HG02798 (cell line): ENCODE measurements at regions not wholly inside any gene's neighbourhood (a gene's known extent, or its start where the extent isn't known, plus 50 kb on each side); places are given as distances from the start of the nearest gene placed in this dataset.

ENCODE experiments used
- ATAC-seq: cut with Tn5 transposase; IDR thresholded peaks from one replicate; pipeline ENCODE4 v1.9.1; 2021; ENCODE audit warnings: mild to moderate bottlenecking; ENCODE audit not compliant: unreplicated experiment, poor library complexity

- ATAC-seq = no peak
Observed at GRCh38 chr6:23087471-23087870, 518.1 kb downstream of the HDGFL1 start.

GRCh38 chr6:23088761-23089160, 519.4 kb downstream of the HDGFL1 start:
- no peak for ATAC-seq

DNA sequence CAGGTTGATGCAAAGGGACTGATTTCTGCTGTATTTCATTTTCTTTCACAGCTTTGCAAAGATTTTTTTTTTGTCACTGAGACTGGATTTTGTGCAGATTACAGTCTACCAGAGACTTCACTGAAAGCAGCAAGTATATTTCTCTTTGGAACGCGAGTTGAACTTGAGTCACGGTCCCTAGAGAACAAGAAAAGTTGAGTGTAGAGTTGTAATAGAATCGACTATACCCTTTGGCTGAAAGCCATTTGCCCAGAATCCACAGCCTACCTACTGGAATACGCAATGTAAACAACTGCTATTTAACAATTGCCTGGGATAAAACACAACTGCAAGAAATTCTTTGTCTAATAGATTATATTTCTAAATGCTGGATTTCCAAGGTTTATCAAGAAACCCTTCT, 520.6 kb downstream of the HDGFL1 start:
- ATAC-seq = no peak

- ATAC-seq = no peak
Observed at GRCh38 chr6:23091795-23092194, 522.4 kb downstream of the HDGFL1 start.

DNA sequence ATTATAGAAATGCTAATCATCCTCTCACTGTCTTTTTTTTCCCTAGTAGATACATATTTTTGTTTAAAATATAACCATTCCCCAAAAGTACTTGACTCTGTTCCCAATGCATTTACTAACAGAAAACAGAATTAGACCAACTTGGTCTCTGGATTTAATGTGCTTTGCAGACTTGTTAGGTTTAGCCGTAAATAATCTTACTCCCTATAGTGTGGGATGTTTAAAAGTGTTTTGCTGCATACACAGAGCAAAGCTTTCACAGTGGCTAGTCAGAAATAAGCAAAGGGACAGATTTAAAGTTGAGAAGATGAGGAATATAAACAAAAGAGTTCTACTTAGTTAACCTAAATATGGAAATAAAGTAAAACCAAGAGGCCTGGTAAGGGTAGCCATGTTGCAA, 527.5 kb downstream of the HDGFL1 start:
- no peak for ATAC-seq

DNA sequence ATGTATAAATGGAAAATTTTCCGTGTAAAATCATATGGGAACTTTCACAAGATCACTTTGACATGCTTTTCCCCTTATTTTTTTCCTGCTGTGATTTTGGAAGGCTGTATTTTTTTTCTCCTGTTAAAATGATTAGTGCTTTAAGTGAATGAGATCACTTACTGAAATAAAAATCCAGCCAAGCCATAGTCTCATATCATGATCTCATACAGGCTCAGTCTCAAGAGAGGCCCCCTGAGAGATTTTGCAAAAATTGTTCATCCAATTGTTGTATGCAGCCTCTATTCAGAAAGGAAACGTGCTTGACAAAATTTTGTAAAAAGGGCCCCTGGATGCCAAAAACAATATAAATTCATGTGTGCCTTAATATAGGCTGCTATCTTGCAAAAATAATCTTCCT, 528.2 kb downstream of the HDGFL1 start:
- no peak for ATAC-seq

DNA sequence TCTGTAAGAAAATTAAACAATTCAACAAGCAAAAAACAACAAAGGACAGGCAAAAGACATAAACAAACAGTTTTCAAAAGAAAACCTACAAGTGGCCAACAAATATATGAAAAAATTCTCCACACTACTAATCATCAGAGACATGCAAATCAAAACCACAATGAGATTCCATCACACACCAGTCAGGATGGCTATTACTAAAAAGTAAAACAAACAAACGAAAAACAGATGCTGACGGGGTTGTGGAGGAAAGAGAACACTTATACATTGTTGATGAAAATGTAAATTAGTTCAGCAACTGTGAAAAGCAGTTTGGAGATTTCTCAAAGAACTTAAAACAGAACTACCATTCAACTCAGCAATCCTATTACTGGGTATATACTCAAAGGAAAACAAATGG, 537.6 kb downstream of the HDGFL1 start:
- no peak for ATAC-seq

GRCh38 chr6:23111984-23112383, 542.6 kb downstream of the HDGFL1 start:
- ATAC-seq = no peak

- no peak for ATAC-seq
Observed at GRCh38 chr6:23114812-23115504, 545.6 kb downstream of the HDGFL1 start.

- ATAC-seq = no peak
Observed at GRCh38 chr6:23137611-23138010, 568.2 kb downstream of the HDGFL1 start.

GRCh38 chr6:23140871-23141270, 571.5 kb downstream of the HDGFL1 start:
- ATAC-seq = no peak

DNA sequence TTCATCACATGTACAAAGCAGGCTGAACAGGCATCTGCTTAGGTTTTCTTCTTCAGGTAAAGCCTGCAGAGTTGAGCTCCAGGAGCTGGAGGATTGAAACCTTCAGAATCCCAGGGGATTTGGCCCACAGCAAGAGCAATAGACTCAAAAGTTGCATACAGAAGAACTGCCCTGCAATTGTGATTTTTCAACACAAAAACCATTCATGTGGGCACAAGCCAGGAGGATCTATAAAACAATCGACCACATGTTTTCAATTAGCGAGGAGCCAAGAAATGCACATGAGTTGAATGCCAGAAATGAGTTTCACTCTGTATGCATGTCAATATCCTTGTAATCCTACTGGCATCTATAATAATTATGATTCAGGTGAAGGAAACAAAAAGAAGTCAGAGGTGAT, 576.4 kb downstream of the HDGFL1 start:
- no peak for ATAC-seq

DNA sequence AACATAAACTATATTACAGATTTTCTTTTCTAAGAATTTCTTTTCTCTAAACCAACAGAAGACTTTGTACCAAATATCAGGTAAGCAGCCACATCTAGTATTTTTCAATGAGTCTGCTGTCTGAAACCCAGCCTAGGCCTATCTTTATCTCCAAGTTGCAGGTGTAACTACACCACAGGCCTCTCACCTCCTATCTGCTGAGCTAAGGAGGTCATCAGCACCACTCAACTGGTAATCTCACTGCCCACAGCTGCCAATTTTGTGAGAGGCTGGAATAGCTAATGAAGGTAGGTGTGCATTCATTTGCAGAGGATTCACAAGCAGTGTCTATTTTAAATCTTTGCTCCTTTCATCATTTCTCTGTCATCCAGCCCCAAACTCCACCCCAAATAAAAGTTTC, 584.8 kb downstream of the HDGFL1 start:
- no peak for ATAC-seq

DNA sequence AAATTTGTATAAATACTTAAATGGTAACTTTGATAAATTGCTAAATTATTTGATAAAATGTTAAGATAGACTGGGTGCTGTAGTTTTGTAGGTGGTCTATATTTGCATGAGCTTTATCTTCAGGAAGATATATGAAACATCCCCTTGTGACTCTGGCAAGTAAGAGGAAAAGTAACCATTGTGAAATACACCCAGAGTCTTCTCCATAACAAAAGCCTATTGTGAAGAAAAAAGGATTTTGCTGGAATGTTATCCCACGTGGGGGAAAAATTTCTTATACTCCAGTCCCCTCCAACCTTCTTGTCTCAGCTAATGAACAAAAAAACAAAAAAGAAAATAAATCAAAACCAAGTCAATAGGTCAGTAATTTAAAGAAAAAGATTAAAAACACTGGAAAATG, 600.7 kb downstream of the HDGFL1 start:
- ATAC-seq = no peak

- ATAC-seq = no peak
Observed at GRCh38 chr6:23173234-23173633, 603.9 kb downstream of the HDGFL1 start.

DNA sequence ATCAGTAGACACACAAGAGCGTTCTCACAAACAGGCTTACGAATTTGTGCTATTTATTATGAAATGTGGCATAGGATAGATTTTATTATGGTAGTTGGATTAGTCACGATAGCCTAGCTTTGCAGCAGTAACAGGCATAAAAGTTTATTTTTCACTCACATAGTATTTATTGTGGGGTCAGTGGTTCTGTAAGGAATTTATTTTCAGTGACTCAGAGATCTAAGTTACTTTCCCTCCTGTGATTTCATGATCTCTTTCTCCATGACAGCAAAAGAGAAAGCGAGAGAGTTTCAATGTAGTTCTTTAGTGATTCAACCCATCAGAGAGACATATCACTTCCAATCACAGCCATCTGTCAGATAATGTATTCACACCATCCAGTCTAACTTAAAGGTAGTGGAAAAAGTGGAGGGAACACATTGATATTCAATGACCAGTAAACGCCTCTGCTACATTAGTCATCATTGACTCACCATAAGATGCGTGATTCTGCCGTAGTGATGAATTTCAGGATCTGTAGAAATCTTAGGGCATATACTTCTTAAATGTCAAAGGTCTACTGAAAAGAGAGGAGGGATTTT, 605.5 kb downstream of the HDGFL1 start:
- ATAC-seq = no peak

DNA sequence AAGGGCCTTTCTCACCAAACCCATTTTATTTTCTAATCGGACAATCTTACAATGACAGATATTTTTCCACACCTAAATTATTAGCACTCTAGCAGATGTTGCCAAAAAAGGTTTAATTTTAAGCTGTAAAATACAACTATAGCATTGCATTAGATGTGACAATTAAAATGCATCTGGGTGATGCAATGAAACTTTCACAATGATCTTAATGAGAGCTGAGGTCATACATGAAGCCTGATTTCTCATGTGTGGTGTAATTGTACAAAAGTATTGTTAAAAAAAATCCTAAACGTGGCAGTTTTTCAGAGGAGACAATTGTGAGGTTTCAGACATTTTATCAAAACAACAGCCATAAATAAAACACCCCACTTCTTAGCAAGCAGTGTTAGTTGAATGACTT, 606.0 kb downstream of the HDGFL1 start:
- ATAC-seq = no peak

DNA sequence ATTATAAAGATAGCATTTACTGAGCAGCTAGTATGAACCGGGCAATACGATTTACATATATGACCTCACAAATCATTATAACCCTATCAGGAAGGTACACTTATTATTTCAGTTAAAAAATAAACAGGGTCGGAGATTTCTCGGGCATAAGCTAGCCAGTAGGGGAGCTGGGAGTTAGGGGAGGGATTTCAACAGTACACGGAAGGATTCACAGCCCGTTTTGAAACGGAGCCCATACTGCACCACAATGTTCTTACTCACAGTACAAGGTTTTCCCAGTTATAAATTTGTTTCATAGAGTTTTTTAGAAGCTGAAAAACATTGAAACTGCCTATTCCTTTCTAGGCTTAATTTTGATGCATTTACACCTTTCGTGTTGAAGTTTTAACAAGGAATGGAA, 607.1 kb downstream of the HDGFL1 start:
- ATAC-seq = no peak

GRCh38 chr6:23176883-23177282, 607.5 kb downstream of the HDGFL1 start:
- ATAC-seq = no peak

DNA sequence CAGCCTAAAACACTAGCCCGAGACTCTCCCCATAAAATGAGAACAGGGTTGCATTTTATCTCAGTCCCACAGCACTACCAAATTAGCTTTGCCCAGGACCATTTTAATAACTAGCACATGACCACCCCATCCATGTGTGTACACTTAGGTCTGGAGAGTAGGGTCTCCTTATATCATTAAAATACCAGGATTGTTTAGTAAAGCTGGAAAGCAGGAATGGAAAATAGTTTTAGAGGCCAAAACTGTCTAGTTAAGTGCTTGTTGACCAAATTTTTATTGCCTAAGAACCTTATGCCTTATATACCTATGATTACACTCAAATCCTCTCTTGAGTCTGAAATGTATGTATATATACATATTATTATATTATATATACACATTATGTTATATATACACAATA, 608.4 kb downstream of the HDGFL1 start:
- ATAC-seq = no peak

DNA sequence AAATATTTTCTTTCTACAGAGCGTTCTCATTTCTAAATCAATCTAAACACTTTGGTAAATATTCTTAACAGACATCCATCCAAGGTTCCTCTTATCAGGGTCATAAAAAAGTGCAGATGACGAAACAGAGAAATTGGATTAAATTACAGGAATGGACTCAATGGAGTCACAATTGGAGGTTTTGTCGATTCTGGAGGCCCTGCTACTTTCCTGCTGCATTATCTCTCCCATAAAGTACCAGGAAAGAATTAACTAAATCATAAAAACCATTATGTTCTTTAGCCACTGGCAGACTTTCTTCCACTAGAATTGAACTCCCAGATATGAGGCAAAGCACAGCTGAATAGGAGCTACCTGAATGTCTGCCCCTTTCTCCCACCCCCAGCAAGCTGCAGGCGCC, 610.6 kb downstream of the HDGFL1 start:
- no peak for ATAC-seq

- ATAC-seq = no peak
Observed at GRCh38 chr6:23180504-23181293, 611.3 kb downstream of the HDGFL1 start.
